Parathyroid adenoma (tissue), 2 donors: ENCODE measurements at regions not wholly inside any gene's neighbourhood (a gene's known extent, or its start where the extent isn't known, plus 50 kb on each side); places are given as distances from the start of the nearest gene placed in this dataset.
"Not testable (repeated sequence)": the region's sequence is repeated elsewhere in the genome, so short reads cannot be mapped to it uniquely, and the experiment has no call there.

ENCODE experiments used
- H2AFZ ChIP-seq: fragments of 300-600 bp; sonication (generic); one replicate; pipeline ENCODE4 v1.7.0; 2017; ENCODE audit warnings: antibody characterized with exemption, mild to moderate bottlenecking
- H3K27ac ChIP-seq: fragments of 300-600 bp; sonication (generic); one replicate; pipeline ENCODE4 v1.7.0; 2017
- H3K27me3 ChIP-seq: fragments of 300-600 bp; sonication (generic); one replicate; pipeline ENCODE4 v1.7.0; 2017; ENCODE audit warnings: low read length; ENCODE audit not compliant: control insufficient read depth, insufficient read depth
- H3K36me3 ChIP-seq: fragments of 300-600 bp; sonication (generic); one replicate; pipeline ENCODE4 v1.7.0; 2017; ENCODE audit warnings: low read length; ENCODE audit not compliant: control insufficient read depth, insufficient read depth
- H3K4me1 ChIP-seq: fragments of 300-600 bp; sonication (generic); one replicate; pipeline ENCODE4 v1.7.0; 2017; ENCODE audit warnings: control low read depth
- H3K4me2 ChIP-seq: fragments of 300-600 bp; sonication (generic); one replicate; pipeline ENCODE4 v1.7.0; 2017; ENCODE audit warnings: low read length
- H3K4me3 ChIP-seq: fragments of 300-600 bp; sonication (generic); one replicate; pipeline ENCODE4 v1.7.0; 2017; ENCODE audit warnings: low read depth, low read length
- H3K79me2 ChIP-seq: fragments of 300-600 bp; sonication (generic); one replicate; pipeline ENCODE4 v1.7.0; 2017; ENCODE audit warnings: control low read depth
- H3K9ac ChIP-seq: fragments of 300-600 bp; sonication (generic); one replicate; pipeline ENCODE4 v1.7.0; 2017; ENCODE audit warnings: mild to moderate bottlenecking
- H3K9me3 ChIP-seq: fragments of 300-600 bp; sonication (generic); one replicate; pipeline ENCODE4 v1.7.0; 2017; ENCODE audit warnings: low read length; ENCODE audit not compliant: control insufficient read depth
- CTCF ChIP-seq: fragments of 300-600 bp; sonication (generic); IDR thresholded peaks from one replicate; pipeline ENCODE4 v1.7.0; 2017; ENCODE audit warnings: antibody characterized with exemption, mild to moderate bottlenecking
- donor health status: primary hyperparathyroidism.

DNA sequence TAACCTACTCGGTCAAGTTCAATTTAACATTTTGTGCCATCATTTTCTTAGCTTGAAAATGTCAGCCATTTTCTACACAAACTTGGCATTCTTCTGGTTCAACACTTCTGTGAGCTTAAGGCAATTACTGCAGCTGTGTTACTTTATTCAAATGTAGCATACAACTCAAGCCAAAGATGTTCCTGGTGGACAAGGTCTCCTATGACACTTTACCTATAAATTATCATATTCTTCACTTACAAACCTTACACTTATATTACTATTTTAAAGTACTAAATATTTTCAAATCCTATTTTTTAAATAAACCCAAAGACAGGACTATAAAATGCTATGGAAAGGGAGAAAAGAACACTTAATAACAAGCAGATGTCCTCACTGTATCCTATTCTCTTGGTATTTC lies 1045.3 kb downstream of the TSN start:
- no peaks in the 10 kb centered on the region for H3K9me3 ChIP-seq
- no peak overlapping the region for H3K4me2 ChIP-seq
- H3K4me1 ChIP-seq, result peaks cover 15% of the 10 kb centered on the region
- H3K79me2 ChIP-seq, result no peaks in the 10 kb centered on the region
- H2AFZ ChIP-seq, result no peak overlapping the region
- H3K4me3 ChIP-seq, result no peak overlapping the region
- no peak overlapping the region for H3K9ac ChIP-seq
- TF ChIP-seq CTCF, result no peak
- no peaks in the 10 kb centered on the region for H3K27me3 ChIP-seq
- no peaks in the 10 kb centered on the region for H3K36me3 ChIP-seq
- H3K27ac ChIP-seq, result no peak overlapping the region

GRCh38 chr2:122804494-122804893 lies 1049.0 kb downstream of the TSN start:
- Histone ChIP-seq H3K4me1 (no peaks in the 10 kb centered on the region), H3K4me2 (no peak overlapping the region), H3K27ac (no peak overlapping the region), H3K9ac (no peak overlapping the region), H2AFZ (no peak overlapping the region), H3K79me2 (no peaks in the 10 kb centered on the region), H3K36me3 (no peaks in the 10 kb centered on the region), H3K9me3 (no peaks in the 10 kb centered on the region), H3K4me3 (no peak overlapping the region), H3K27me3 (no peaks in the 10 kb centered on the region)
- TF ChIP-seq CTCF, result no peak

DNA sequence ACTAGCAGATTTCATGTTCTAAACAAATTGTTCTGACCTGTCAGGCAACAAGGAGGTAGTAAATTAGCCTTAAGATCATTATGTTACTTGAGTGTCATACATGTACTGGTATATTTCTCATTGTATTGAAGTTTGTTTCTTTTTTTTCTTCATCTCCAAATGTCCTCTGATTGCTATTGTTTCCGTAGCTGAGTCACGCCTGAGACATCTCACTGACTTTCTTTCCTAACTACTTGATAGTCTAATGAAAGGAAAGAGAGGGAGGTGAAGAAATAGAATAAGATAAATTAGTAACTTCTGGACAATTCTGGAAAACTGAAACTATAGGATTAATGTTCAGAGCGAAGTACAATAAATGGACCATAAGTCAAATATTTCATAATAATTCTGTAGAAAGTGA lies 1049.9 kb downstream of the TSN start:
- Histone ChIP-seq H3K4me2 (no peak overlapping the region), H3K9ac (no peak overlapping the region), H3K36me3 (no peaks in the 10 kb centered on the region), H3K4me3 (no peak overlapping the region), H3K4me1 (no peaks in the 10 kb centered on the region), H3K27me3 (no peaks in the 10 kb centered on the region), H3K79me2 (no peaks in the 10 kb centered on the region), H3K9me3 (no peaks in the 10 kb centered on the region), H3K27ac (no peak overlapping the region), H2AFZ (no peak overlapping the region)
- no peak for TF ChIP-seq CTCF

- no peaks in the 10 kb centered on the region for H3K27me3 ChIP-seq
- H3K9ac ChIP-seq, result no peak overlapping the region
- H3K27ac ChIP-seq, result no peak overlapping the region
- H3K4me2 ChIP-seq, result no peak overlapping the region
- H3K9me3 ChIP-seq, result no peaks in the 10 kb centered on the region
- no peaks in the 10 kb centered on the region for H3K4me1 ChIP-seq
- no peak for TF ChIP-seq CTCF
- no peak overlapping the region for H3K4me3 ChIP-seq
- no peak overlapping the region for H2AFZ ChIP-seq
- H3K36me3 ChIP-seq, result no peaks in the 10 kb centered on the region
- H3K79me2 ChIP-seq, result no peaks in the 10 kb centered on the region
Measured at GRCh38 chr2:122808286-122808969, 1053.0 kb downstream of the TSN start.

DNA sequence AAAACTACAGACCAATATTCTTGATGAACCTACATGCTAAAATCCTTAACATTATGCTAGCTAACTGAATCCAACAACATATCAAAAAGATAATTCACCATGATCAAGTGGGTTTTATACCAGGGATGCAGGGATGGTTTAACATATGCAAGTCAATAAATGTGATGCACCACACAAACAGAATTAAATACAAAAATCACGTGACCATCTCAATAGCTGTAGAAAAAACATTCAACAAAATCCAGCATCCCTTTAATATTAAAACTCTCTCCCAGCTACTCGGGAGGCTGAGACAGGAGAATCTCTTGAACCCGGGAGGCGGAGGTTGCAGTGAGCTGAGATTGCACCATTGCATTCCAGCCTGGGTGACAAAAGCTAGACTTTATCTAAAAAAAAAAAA lies 1056.8 kb downstream of the TSN start:
- H2AFZ ChIP-seq, H3K9ac ChIP-seq, H3K4me1 ChIP-seq, H3K27ac ChIP-seq, H3K4me2 ChIP-seq, H3K27me3 ChIP-seq, H3K79me2 ChIP-seq, H3K36me3 ChIP-seq, H3K4me3 ChIP-seq, H3K9me3 ChIP-seq: not testable (repeated sequence)
